Gastroesophageal sphincter (tissue), 3 donors: ENCODE measurements at regions not wholly inside any gene's neighbourhood (a gene's known extent, or its start where the extent isn't known, plus 50 kb on each side); places are given as distances from the start of the nearest gene placed in this dataset.

Source experiments
- POLR2A ChIP-seq, 2 donors: fragments of 450-650 bp; IDR thresholded peaks; one replicate each; pipeline ENCODE4 v1.6.1; 2017; ENCODE audit warnings: antibody characterized with exemption in 2 of 2, mild to moderate bottlenecking in 2 of 2, moderate library complexity in 1 of 2
- TF ChIP-seq, protein P1 (sequence below), 4 experiments: fragments of 200-600 bp in 2 of 4; fragments of 450-650 bp in 2 of 4; sonication (generic) in 1 of 4; IDR thresholded peaks; one replicate each; pipeline ENCODE4 v1.5.1; 2017 to 2019; ENCODE audit warnings: antibody characterized with exemption in 4 of 4, mild to moderate bottlenecking in 2 of 4, moderate library complexity in 2 of 4

DNA sequence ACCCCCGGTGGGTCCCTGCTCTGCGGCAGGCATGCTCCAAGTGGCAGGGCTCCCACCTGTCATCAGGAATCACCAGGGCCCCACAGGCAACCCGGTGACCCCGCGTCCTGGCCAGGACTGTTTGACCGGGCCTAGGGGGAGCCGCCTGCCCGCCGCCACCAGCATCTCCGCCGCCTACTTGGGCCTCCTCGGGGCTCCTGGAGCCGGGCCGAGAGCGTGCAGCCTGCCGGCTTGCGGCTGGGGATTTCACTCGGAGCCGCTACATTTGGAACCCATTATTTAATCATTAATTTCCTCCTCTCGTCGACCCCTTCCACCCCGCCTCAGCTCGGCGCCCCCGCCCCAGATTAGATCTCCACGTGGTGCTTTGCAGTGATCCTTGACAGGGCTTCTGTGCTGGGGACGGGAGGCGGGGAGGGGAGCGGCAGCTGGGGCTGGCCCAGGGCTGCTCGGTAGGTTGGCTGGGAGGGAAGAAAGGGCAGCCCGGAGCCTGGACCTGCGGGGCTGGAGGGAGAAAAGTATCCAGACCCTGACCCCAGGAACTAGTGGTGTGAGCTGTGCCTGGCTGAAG lies 295.4 kb downstream of the CYP26B1 start:
- TF ChIP-seq POLR2A (IDR thresholded peaks at IDR 0.05): no peak
- TF ChIP-seq, protein P1, sequence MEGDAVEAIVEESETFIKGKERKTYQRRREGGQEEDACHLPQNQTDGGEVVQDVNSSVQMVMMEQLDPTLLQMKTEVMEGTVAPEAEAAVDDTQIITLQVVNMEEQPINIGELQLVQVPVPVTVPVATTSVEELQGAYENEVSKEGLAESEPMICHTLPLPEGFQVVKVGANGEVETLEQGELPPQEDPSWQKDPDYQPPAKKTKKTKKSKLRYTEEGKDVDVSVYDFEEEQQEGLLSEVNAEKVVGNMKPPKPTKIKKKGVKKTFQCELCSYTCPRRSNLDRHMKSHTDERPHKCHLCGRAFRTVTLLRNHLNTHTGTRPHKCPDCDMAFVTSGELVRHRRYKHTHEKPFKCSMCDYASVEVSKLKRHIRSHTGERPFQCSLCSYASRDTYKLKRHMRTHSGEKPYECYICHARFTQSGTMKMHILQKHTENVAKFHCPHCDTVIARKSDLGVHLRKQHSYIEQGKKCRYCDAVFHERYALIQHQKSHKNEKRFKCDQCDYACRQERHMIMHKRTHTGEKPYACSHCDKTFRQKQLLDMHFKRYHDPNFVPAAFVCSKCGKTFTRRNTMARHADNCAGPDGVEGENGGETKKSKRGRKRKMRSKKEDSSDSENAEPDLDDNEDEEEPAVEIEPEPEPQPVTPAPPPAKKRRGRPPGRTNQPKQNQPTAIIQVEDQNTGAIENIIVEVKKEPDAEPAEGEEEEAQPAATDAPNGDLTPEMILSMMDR (IDR thresholded peaks at IDR 0.05): no peak
